H1 (cell line): ENCODE measurements at regions not wholly inside any gene's neighbourhood (a gene's known extent, or its start where the extent isn't known, plus 50 kb on each side); places are given as distances from the start of the nearest gene placed in this dataset.

Experiments used
- CTCF ChIA-PET: fragments of 300-600 bp; sonication (Branson Sonifier 250); formaldehyde crosslinking; loops from one replicate; lab custom pipeline; 2021; ENCODE audit not compliant: partially characterized antibody; lab: Charles Lee
- POLR2A ChIA-PET: fragments of 300-600 bp; sonication (Branson Sonifier 250); formaldehyde crosslinking; loops from one replicate; lab custom pipeline; 2021; ENCODE audit warnings: inconsistent platforms; ENCODE audit not compliant: partially characterized antibody; lab: Charles Lee
- DNase-seq, 2 experiments: peaks; one replicate each; pipeline versions ENCODE4 v3.0.0 to v3.0.0-alpha.2; 2010 to 2022; ENCODE audit warnings: low spot score in 2 of 2, low read depth in 1 of 2, mixed read lengths in 1 of 2
- FAIRE-seq: peaks from 2 replicates; lab custom pipeline; 2011; peaks lifted over from hg19 to GRCh38; lab: Jason Lieb, UNC
- H2AFZ ChIP-seq: 2 replicates; pipeline ENCODE4 v1.8.1; 2012; ENCODE audit warnings: low read length, inconsistent platforms
- H2AK5ac ChIP-seq: 2 replicates; pipeline ENCODE4 v1.6.1; 2013; ENCODE audit warnings: low read depth, low read length
- H2BK120ac ChIP-seq: replicated peaks from 2 replicates; pipeline ENCODE3; 2013; ENCODE audit warnings: low read depth, low read length, inconsistent platforms
- H2BK12ac ChIP-seq: 2 replicates; pipeline ENCODE4 v1.6.1; 2013; ENCODE audit warnings: low read depth, low read length
- H2BK15ac ChIP-seq: 2 replicates; pipeline ENCODE4 v1.6.1; 2013; ENCODE audit warnings: low read length
- H2BK20ac ChIP-seq: 2 replicates; pipeline ENCODE4 v1.6.1; 2013; ENCODE audit warnings: low read length
- H2BK5ac ChIP-seq: 2 replicates; pipeline ENCODE4 v1.6.1; 2013; ENCODE audit warnings: low read depth, low read length
- H3K14ac ChIP-seq: 2 replicates; pipeline ENCODE4 v1.6.1; 2013; ENCODE audit warnings: inconsistent platforms; ENCODE audit not compliant: insufficient read length
- H3K18ac ChIP-seq: 2 replicates; pipeline ENCODE4 v1.6.1; 2013; ENCODE audit warnings: low read length; ENCODE audit errors: extremely low read depth
- H3K23ac ChIP-seq: 2 replicates; pipeline ENCODE4 v1.6.1; 2013; ENCODE audit warnings: inconsistent platforms; ENCODE audit not compliant: insufficient read length
- H3K23me2 ChIP-seq: 2 replicates; pipeline ENCODE4 v1.6.1; 2013; ENCODE audit warnings: low read depth, low read length
- H3K27ac ChIP-seq: 2 replicates; pipeline ENCODE4 v1.6.1; 2011; ENCODE audit warnings: low read depth, low read length, inconsistent platforms
- H3K27me3 ChIP-seq, 4 experiments: replicated peaks in 1 of 4; 1 replicate in 1 of 4; 2 replicates in 3 of 4; pipeline versions ENCODE4 v1.6.1 to v1.8.1; 2011 to 2013; ENCODE audit warnings: low read length in 3 of 4, mild to moderate bottlenecking in 3 of 4, inconsistent platforms in 2 of 4, mixed read lengths in 2 of 4, moderate library complexity in 1 of 4; ENCODE audit not compliant: control insufficient read depth in 3 of 4, insufficient read depth in 3 of 4; ENCODE audit errors: extremely low read depth in 1 of 4
- H3K36me3 ChIP-seq, 4 experiments: 2 replicates each; pipeline versions ENCODE4 v1.6.1 to v1.8.1; 2011 to 2013; ENCODE audit warnings: mild to moderate bottlenecking in 4 of 4, low read length in 3 of 4, moderate library complexity in 2 of 4, control low read depth in 1 of 4, inconsistent platforms in 1 of 4; ENCODE audit not compliant: insufficient read depth in 4 of 4, control insufficient read depth in 2 of 4
- H3K4ac ChIP-seq: replicated peaks from 2 replicates; pipeline ENCODE3; 2013; ENCODE audit warnings: low read length, low read depth, mixed read lengths, inconsistent platforms; ENCODE audit not compliant: insufficient read length
- H3K4me1 ChIP-seq, 4 experiments: replicated peaks in 1 of 4; 1 replicate in 1 of 4; 2 replicates in 3 of 4; pipeline versions ENCODE4 v1.6.1 to v1.8.1; 2011 to 2013; ENCODE audit warnings: low read length in 3 of 4, inconsistent platforms in 2 of 4, mixed read lengths in 1 of 4; ENCODE audit not compliant: insufficient read depth in 4 of 4, control insufficient read depth in 3 of 4
- H3K4me2 ChIP-seq, 2 experiments: 2 replicates each; pipeline versions ENCODE4 v1.6.1 to v1.8.1; 2011 to 2013; ENCODE audit warnings: low read depth in 2 of 2, low read length in 2 of 2, control low read depth in 1 of 2, inconsistent platforms in 1 of 2, mild to moderate bottlenecking in 1 of 2; ENCODE audit not compliant: insufficient read depth in 1 of 2
- H3K4me3 ChIP-seq, 4 experiments: fragments of 200-600, 300-600 bp in 1 of 4; sonication (generic), shearing (Covaris generic), sonication (Bioruptor Twin) in 1 of 4; 2 replicates each; pipeline versions ENCODE4 v1.5.1 to v1.8.1; 2011 to 2016; ENCODE audit warnings: low read length in 4 of 4, low read depth in 3 of 4, control low read depth in 2 of 4, inconsistent platforms in 2 of 4, mild to moderate bottlenecking in 2 of 4, mixed read lengths in 1 of 4, moderate library complexity in 1 of 4; ENCODE audit not compliant: insufficient read depth in 2 of 4; ENCODE audit errors: extremely low read depth in 1 of 4
- H3K56ac ChIP-seq: replicated peaks from 2 replicates; pipeline ENCODE3; 2013; ENCODE audit warnings: low read depth, mild to moderate bottlenecking, mixed read lengths, low read length, inconsistent platforms; ENCODE audit not compliant: insufficient read length
- H3K79me1 ChIP-seq: 2 replicates; pipeline ENCODE4 v1.6.1; 2013; ENCODE audit warnings: low read depth, low read length, control low read depth
- H3K79me2 ChIP-seq, 2 experiments: 2 replicates each; pipeline versions ENCODE4 v1.6.1 to v1.8.1; 2012 to 2013; ENCODE audit warnings: low read length in 2 of 2, mild to moderate bottlenecking in 2 of 2, inconsistent platforms in 1 of 2; ENCODE audit not compliant: insufficient read depth in 2 of 2, control insufficient read depth in 1 of 2
- H3K9ac ChIP-seq, 4 experiments: replicated peaks in 1 of 4; 1 replicate in 1 of 4; 2 replicates in 3 of 4; pipeline versions ENCODE4 v1.6.1 to v1.8.1; 2011 to 2013; ENCODE audit warnings: low read depth in 3 of 4, low read length in 3 of 4, control low read depth in 2 of 4, mild to moderate bottlenecking in 2 of 4, moderate library complexity in 2 of 4, inconsistent platforms in 1 of 4; ENCODE audit errors: extremely low read depth in 1 of 4
- H3K9me3 ChIP-seq, 2 experiments: 2 replicates each; pipeline versions ENCODE4 v1.6.1 to v1.8.1; 2012 to 2013; ENCODE audit warnings: mild to moderate bottlenecking in 2 of 2, moderate library complexity in 2 of 2, control low read depth in 1 of 2, inconsistent platforms in 1 of 2, low read depth in 1 of 2, low read length in 1 of 2, mixed read lengths in 1 of 2; ENCODE audit not compliant: insufficient read depth in 2 of 2
- H4K20me1 ChIP-seq, 2 experiments: replicated peaks in 1 of 2; 2 replicates each; pipeline versions ENCODE3 to v1.8.1; 2011 to 2013; ENCODE audit warnings: inconsistent platforms in 2 of 2, low read length in 2 of 2, mild to moderate bottlenecking in 1 of 2; ENCODE audit not compliant: insufficient read depth in 2 of 2, control insufficient read depth in 1 of 2
- H4K5ac ChIP-seq: 2 replicates; pipeline ENCODE4 v1.6.1; 2013; ENCODE audit warnings: low read length, low read depth, mixed read lengths, inconsistent platforms; ENCODE audit not compliant: insufficient read length
- H4K8ac ChIP-seq: 2 replicates; pipeline ENCODE4 v1.8.0; 2013; ENCODE audit warnings: mild to moderate bottlenecking, moderate library complexity, low read length, inconsistent platforms; ENCODE audit not compliant: insufficient read depth; ENCODE audit errors: extremely low read depth
- H4K91ac ChIP-seq: replicated peaks from 2 replicates; pipeline ENCODE3; 2013; ENCODE audit warnings: low read length, mixed read lengths, inconsistent platforms; ENCODE audit not compliant: insufficient read length
- ASH2L ChIP-seq: fragments of 200-600, 300-600 bp; sonication (generic); IDR thresholded peaks from one replicate; pipeline ENCODE4 v1.7.1; 2017; ENCODE audit warnings: low read length
- ATF3 ChIP-seq: IDR thresholded peaks from 2 replicates; pipeline ENCODE4 v1.6.1; 2011; ENCODE audit warnings: low read depth, mild to moderate bottlenecking, low read length; ENCODE audit not compliant: insufficient read depth
- BRCA1 ChIP-seq: IDR thresholded peaks from 2 replicates; pipeline ENCODE4 v1.6.1; 2012; ENCODE audit warnings: low read depth, low read length, improper control_type of control experiment
- CHD1 ChIP-seq: IDR thresholded peaks from 2 replicates; pipeline ENCODE4 v1.6.1; 2012; ENCODE audit warnings: low read depth, low read length, improper control_type of control experiment
- CHD2 ChIP-seq: IDR thresholded peaks from 2 replicates; pipeline ENCODE4 v1.6.1; 2012; ENCODE audit warnings: low read length, improper control_type of control experiment
- EGR1 ChIP-seq: IDR thresholded peaks from 2 replicates; pipeline ENCODE4 v1.6.1; 2011; ENCODE audit warnings: low read depth, low read length, borderline replicate concordance
- FOSL1 ChIP-seq: IDR thresholded peaks from 2 replicates; pipeline ENCODE4 v1.6.1; 2011; ENCODE audit warnings: mild to moderate bottlenecking, low read depth, low read length, moderate library complexity; ENCODE audit not compliant: insufficient read depth
- JUND ChIP-seq: IDR thresholded peaks from 2 replicates; pipeline ENCODE4 v1.6.1; 2011; ENCODE audit warnings: mild to moderate bottlenecking, improper control_type of control experiment, low read length
- POU5F1 ChIP-seq: IDR thresholded peaks from 2 replicates; pipeline ENCODE4 v1.6.1; 2011; ENCODE audit warnings: low read depth, mild to moderate bottlenecking, low read length, moderate library complexity
- RXRA ChIP-seq: IDR thresholded peaks from 2 replicates; pipeline ENCODE4 v1.6.1; 2011; ENCODE audit warnings: low read depth, mild to moderate bottlenecking, low read length, moderate library complexity; ENCODE audit not compliant: insufficient read depth
- SIN3A ChIP-seq, 2 experiments: IDR thresholded peaks in 1 of 2; conservative IDR thresholded peaks in 1 of 2; 2 replicates each; pipeline ENCODE4 v1.6.1; 2011 to 2012; ENCODE audit warnings: low read length in 2 of 2, improper control_type of control experiment in 1 of 2, low read depth in 1 of 2, mild to moderate bottlenecking in 1 of 2
- SP1 ChIP-seq: IDR thresholded peaks from 2 replicates; pipeline ENCODE4 v1.6.1; 2011; ENCODE audit warnings: low read depth, low read length
- TAF1 ChIP-seq: IDR thresholded peaks from 2 replicates; pipeline ENCODE4 v1.6.1; 2011; ENCODE audit warnings: mild to moderate bottlenecking, low read depth, low read length
- USF2 ChIP-seq: IDR thresholded peaks from 2 replicates; pipeline ENCODE4 v1.6.1; 2011; ENCODE audit warnings: low read length, improper control_type of control experiment
- ZNF274 ChIP-seq: IDR thresholded peaks from 2 replicates; pipeline ENCODE4 v1.7.0; 2012; ENCODE audit warnings: low read length, borderline replicate concordance; ENCODE audit errors: extremely low read depth
- WGBS, 2 experiments: shearing (Covaris generic) in 1 of 2; methylation state at CpG; one replicate each; pipeline versions ENCODE4 v1.1.6 to v1.1.7; 2013 to 2015; ENCODE audit warnings: low lambda C conversion rate in 2 of 2, mixed read lengths in 2 of 2, inconsistent platforms in 1 of 2, low coverage in 1 of 2, missing lambda C conversion rate in 1 of 2; ENCODE audit not compliant: insufficient replicate concordance in 2 of 2, insufficient coverage in 1 of 2, insufficient read length in 1 of 2; ENCODE audit errors: extremely low coverage in 1 of 2, missing lambda C conversion rate in 1 of 2; 5-methylcytosine and 5-hydroxymethylcytosine counted together

GRCh38 chr2:139170406-139170805 is 390.2 kb upstream of the NXPH2 start:
- no peak for FAIRE-seq
- TF ChIP-seq CHD2 (no peak), EGR1 (no peak), SIN3A (conservative IDR thresholded peaks at IDR 0.05 in 1 of 2, IDR thresholded peaks at IDR 0.05 in 1 of 2; ENCODE audit: low read depth in 1 of 2, low read length in 2 of 2) (no peak), ASH2L (no peak), POU5F1 (no peak), FOSL1 (no peak), SP1 (no peak), USF2 (no peak), JUND (no peak), CHD1 (no peak), BRCA1 (no peak), TAF1 (no peak), ATF3 (no peak), ZNF274 (no peak), RXRA (no peak)

More at GRCh38 chr2:139170406-139170805, 390.2 kb upstream of the NXPH2 start:
- H3K23me2 ChIP-seq = no peaks in the 10 kb centered on the region
- H2BK15ac ChIP-seq = no peak overlapping the region
- H4K5ac ChIP-seq = no peak overlapping the region
- H3K14ac ChIP-seq = no peak overlapping the region
- no peaks in the 10 kb centered on the region for H4K20me1 ChIP-seq
- no peaks in the 10 kb centered on the region for H3K79me2 ChIP-seq
- no peaks in the 10 kb centered on the region for H3K79me1 ChIP-seq
- no peak overlapping the region for H3K4me3 ChIP-seq
- H2BK120ac ChIP-seq = no peak overlapping the region
- H2BK5ac ChIP-seq = no peak overlapping the region
- H2AFZ ChIP-seq = no peak overlapping the region
- no peak overlapping the region for H4K8ac ChIP-seq
- H3K9ac ChIP-seq = no peak overlapping the region
- no peak overlapping the region for H2BK12ac ChIP-seq
- no peak overlapping the region for H3K23ac ChIP-seq
- H3K9me3 ChIP-seq = no peaks in the 10 kb centered on the region
- 91% methylated on average over 2 of the region's 2 CpGs; no CpG with 5 or more reads in 1 of the 2 experiments for WGBS, 2 experiments
- H3K18ac ChIP-seq = no peak overlapping the region
- no peaks in the 10 kb centered on the region for H3K36me3 ChIP-seq
- no peak overlapping the region for H3K27ac ChIP-seq
- H3K4me2 ChIP-seq = no peak overlapping the region
- POLR2A ChIA-PET = no interaction called here
- no peak for DNase-seq
- CTCF ChIA-PET = no interaction called here
- no peak overlapping the region for H3K56ac ChIP-seq
- no peak overlapping the region for H3K4ac ChIP-seq
- no peak overlapping the region for H2BK20ac ChIP-seq
- H2AK5ac ChIP-seq = no peak overlapping the region
- no peak overlapping the region for H4K91ac ChIP-seq
- H3K27me3 ChIP-seq = no peaks in the 10 kb centered on the region
- no peaks in the 10 kb centered on the region for H3K4me1 ChIP-seq
